HEK293 (cell line): ENCODE measurements at regions not wholly inside any gene's neighbourhood (a gene's known extent, or its start where the extent isn't known, plus 50 kb on each side); places are given as distances from the start of the nearest gene placed in this dataset.

Experiments
- CTCF ChIA-PET: fragments of 350-600 bp; formaldehyde crosslinking; extraction: SDS; loops from one replicate; lab custom pipeline; 2021; ENCODE audit warnings: antibody characterized with exemption; lab: Yijun Ruan, JAX
- POLR2A ChIA-PET: fragments of 300-600 bp; formaldehyde crosslinking; extraction: SDS; loops from one replicate; lab custom pipeline; 2020; ENCODE audit warnings: antibody characterized with exemption, inconsistent platforms; lab: Yijun Ruan, JAX
- H3K27ac ChIP-seq: fragments of 200-500 bp; sonication (Bioruptor generic); 2 replicates; pipeline ENCODE4 v1.5.1; 2014; ENCODE audit warnings: low read depth, low read length, control low read depth, inconsistent platforms; ENCODE audit errors: extremely low read depth
- H3K36me3 ChIP-seq, 2 experiments: fragments of 200-500 bp in 1 of 2; sonication (Bioruptor generic) in 1 of 2; 1 replicate in 1 of 2; 2 replicates in 1 of 2; pipeline ENCODE4 v1.5.1; 2014 to 2017; ENCODE audit warnings: inconsistent platforms in 2 of 2, low read length in 2 of 2; ENCODE audit not compliant: control insufficient read depth in 2 of 2, insufficient read depth in 1 of 2
- H3K4me1 ChIP-seq: fragments of 200-500 bp; sonication (Bioruptor generic); 2 replicates; pipeline ENCODE4 v1.5.1; 2014; ENCODE audit warnings: mild to moderate bottlenecking, low read length, inconsistent platforms; ENCODE audit not compliant: control insufficient read depth, insufficient read depth
- H3K4me3 ChIP-seq: 2 replicates; pipeline ENCODE4 v1.5.1; 2011; ENCODE audit warnings: low read depth, mild to moderate bottlenecking, control low read depth, low read length, moderate library complexity
- H3K9me3 ChIP-seq: fragments of 200-500 bp; sonication (Bioruptor generic); 2 replicates; pipeline ENCODE4 v1.5.1; 2014; ENCODE audit warnings: low read depth, low read length, inconsistent platforms; ENCODE audit not compliant: control insufficient read depth, insufficient read depth
- GLI4 ChIP-seq: fragments of 450-650 bp; formaldehyde crosslinking; IDR thresholded peaks from 2 replicates; pipeline ENCODE4 v1.5.1; 2016; ENCODE audit warnings: missing biosample characterization, missing genetic modification characterization
- KLF16 ChIP-seq: fragments of 450-650 bp; formaldehyde crosslinking; IDR thresholded peaks from 2 replicates; pipeline ENCODE4 v1.5.1; 2017; ENCODE audit warnings: missing biosample characterization, missing genetic modification characterization
- ZNF292 ChIP-seq: fragments of 450-650 bp; formaldehyde crosslinking; IDR thresholded peaks from 2 replicates; pipeline ENCODE4 v1.5.1; 2016; ENCODE audit warnings: low read depth, missing biosample characterization, missing genetic modification characterization, borderline replicate concordance
- ZNF544 ChIP-seq: fragments of 450-650 bp; formaldehyde crosslinking; IDR thresholded peaks from 2 replicates; pipeline ENCODE4 v1.5.0; 2017; ENCODE audit warnings: missing biosample characterization, missing genetic modification characterization
- ZNF654 ChIP-seq: fragments of 450-650 bp; formaldehyde crosslinking; IDR thresholded peaks from 2 replicates; pipeline ENCODE4 v1.5.1; 2016; ENCODE audit warnings: low read depth, missing biosample characterization, missing genetic modification characterization
- ZNF707 ChIP-seq: fragments of 450-650 bp; formaldehyde crosslinking; IDR thresholded peaks from 2 replicates; pipeline ENCODE4 v1.5.1; 2016; ENCODE audit warnings: missing biosample characterization, missing genetic modification characterization
- TF ChIP-seq, protein P1 (sequence below): fragments of 450-650 bp; formaldehyde crosslinking; conservative IDR thresholded peaks from 2 replicates; pipeline ENCODE4 v1.5.1; 2016; ENCODE audit warnings: low read depth, missing biosample characterization, missing genetic modification characterization
- TF ChIP-seq, protein P2 (sequence below): fragments of 450-650 bp; formaldehyde crosslinking; IDR thresholded peaks from 2 replicates; pipeline ENCODE4 v1.5.1; 2016; ENCODE audit warnings: missing biosample characterization, missing genetic modification characterization
- TF ChIP-seq, protein P3 (sequence below): fragments of 450-650 bp; formaldehyde crosslinking; IDR thresholded peaks from 2 replicates; pipeline ENCODE4 v1.5.1; 2016; ENCODE audit warnings: missing biosample characterization, missing genetic modification characterization
- TF ChIP-seq, protein P4 (sequence below): fragments of 450-650 bp; formaldehyde crosslinking; IDR thresholded peaks from 2 replicates; pipeline ENCODE4 v1.5.1; 2016; ENCODE audit warnings: missing biosample characterization, missing genetic modification characterization, low read depth
- TF ChIP-seq, protein P5 (sequence below): fragments of 450-650 bp; IDR thresholded peaks from 2 replicates; pipeline ENCODE4 v1.5.1; 2018; ENCODE audit warnings: missing biosample characterization, missing genetic modification characterization

DNA sequence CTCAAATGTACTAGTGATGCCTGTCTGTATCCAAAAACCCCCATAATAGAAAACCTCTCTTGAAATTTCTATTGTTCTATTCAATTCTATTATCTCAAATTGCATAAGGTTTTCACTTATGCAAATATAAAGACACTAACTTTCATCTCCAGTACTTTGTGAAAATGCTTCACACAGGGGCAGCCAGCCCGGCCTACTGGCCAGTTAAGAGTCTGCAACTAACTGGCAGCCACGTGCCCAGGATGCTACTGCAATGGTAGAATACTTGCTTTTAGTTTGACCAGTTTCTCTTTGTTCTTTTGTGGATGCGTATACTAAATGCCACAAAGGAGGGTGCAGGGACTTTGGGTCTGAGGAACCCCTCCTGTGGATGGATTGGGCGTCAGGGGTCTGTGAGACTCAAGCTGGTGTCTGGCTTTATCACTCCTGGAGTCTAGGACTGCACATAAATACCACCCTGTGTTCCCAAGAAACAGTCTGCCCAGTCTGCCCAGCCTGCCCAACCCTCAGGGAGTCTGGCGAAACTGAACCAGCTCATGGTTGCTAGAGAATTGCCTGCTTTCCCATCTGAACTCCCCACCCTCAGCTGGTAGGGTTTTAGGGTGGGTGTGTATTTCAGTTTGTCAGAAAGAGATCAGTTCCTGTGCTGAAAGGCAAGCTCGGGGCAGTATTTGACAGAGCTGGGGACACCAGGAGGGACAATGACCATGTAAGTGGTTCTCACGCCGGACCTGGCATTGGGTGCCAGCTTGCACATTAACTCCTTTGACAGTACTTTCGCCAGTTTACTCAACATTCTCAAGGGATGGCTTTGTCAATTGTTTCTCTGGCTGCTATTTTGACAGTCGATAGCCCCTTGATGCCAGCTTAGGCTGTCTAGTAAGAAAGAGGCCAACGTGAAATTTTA is 558.2 kb upstream of the JAG1 start (continued):
- TF ChIP-seq, protein P1, sequence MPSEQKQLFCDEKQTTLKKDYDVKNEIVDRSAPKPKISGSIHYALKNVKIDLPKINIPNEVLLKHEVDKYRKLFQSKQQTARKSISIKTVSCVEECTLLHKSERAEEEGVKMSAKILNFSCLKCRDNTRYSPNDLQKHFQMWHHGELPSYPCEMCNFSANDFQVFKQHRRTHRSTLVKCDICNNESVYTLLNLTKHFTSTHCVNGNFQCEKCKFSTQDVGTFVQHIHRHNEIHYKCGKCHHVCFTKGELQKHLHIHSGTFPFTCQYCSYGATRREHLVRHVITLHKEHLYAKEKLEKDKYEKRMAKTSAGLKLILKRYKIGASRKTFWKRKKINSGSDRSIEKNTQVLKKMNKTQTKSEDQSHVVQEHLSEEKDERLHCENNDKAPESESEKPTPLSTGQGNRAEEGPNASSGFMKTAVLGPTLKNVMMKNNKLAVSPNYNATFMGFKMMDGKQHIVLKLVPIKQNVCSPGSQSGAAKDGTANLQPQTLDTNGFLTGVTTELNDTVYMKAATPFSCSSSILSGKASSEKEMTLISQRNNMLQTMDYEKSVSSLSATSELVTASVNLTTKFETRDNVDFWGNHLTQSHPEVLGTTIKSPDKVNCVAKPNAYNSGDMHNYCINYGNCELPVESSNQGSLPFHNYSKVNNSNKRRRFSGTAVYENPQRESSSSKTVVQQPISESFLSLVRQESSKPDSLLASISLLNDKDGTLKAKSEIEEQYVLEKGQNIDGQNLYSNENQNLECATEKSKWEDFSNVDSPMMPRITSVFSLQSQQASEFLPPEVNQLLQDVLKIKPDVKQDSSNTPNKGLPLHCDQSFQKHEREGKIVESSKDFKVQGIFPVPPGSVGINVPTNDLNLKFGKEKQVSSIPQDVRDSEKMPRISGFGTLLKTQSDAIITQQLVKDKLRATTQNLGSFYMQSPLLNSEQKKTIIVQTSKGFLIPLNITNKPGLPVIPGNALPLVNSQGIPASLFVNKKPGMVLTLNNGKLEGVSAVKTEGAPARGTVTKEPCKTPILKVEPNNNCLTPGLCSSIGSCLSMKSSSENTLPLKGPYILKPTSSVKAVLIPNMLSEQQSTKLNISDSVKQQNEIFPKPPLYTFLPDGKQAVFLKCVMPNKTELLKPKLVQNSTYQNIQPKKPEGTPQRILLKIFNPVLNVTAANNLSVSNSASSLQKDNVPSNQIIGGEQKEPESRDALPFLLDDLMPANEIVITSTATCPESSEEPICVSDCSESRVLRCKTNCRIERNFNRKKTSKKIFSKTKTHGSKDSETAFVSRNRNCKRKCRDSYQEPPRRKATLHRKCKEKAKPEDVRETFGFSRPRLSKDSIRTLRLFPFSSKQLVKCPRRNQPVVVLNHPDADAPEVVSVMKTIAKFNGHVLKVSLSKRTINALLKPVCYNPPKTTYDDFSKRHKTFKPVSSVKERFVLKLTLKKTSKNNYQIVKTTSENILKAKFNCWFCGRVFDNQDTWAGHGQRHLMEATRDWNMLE (tag by site-specific recombination): no peak
- TF ChIP-seq ZNF544 (tag by site-specific recombination): no peak
- TF ChIP-seq, all 188 proteins: peak for 0

DNA sequence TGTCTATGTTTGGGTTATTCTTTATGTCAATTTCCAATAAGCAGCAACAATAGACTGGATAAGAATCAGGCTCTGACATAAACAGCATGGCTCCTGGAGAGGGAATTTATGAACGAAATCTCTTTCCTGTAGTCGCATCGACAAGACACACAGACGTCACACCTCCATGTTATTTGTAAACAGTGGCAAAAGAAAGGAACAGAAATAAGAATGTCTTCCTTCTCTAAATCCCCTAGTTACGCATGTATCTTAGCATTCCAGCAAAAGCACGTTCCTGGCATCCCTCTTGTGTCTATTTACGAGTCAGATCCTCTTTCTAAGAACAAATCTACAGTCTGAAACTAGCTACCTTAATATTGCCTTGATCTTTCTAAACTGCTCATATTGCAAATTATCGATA is 559.1 kb upstream of the JAG1 start:
- TF ChIP-seq KLF16 (tag by site-specific recombination) (no peak), GLI4 (no peak), ZNF707 (tag by site-specific recombination) (no peak), ZNF654 (no peak), ZNF292 (tag by site-specific recombination) (no peak)
- TF ChIP-seq, protein P2, sequence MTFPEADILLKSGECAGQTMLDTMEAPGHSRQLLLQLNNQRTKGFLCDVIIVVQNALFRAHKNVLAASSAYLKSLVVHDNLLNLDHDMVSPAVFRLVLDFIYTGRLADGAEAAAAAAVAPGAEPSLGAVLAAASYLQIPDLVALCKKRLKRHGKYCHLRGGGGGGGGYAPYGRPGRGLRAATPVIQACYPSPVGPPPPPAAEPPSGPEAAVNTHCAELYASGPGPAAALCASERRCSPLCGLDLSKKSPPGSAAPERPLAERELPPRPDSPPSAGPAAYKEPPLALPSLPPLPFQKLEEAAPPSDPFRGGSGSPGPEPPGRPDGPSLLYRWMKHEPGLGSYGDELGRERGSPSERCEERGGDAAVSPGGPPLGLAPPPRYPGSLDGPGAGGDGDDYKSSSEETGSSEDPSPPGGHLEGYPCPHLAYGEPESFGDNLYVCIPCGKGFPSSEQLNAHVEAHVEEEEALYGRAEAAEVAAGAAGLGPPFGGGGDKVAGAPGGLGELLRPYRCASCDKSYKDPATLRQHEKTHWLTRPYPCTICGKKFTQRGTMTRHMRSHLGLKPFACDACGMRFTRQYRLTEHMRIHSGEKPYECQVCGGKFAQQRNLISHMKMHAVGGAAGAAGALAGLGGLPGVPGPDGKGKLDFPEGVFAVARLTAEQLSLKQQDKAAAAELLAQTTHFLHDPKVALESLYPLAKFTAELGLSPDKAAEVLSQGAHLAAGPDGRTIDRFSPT (tag by site-specific recombination): no peak
- TF ChIP-seq, protein P3, sequence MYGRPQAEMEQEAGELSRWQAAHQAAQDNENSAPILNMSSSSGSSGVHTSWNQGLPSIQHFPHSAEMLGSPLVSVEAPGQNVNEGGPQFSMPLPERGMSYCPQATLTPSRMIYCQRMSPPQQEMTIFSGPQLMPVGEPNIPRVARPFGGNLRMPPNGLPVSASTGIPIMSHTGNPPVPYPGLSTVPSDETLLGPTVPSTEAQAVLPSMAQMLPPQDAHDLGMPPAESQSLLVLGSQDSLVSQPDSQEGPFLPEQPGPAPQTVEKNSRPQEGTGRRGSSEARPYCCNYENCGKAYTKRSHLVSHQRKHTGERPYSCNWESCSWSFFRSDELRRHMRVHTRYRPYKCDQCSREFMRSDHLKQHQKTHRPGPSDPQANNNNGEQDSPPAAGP (tag by site-specific recombination): no peak
- TF ChIP-seq, protein P4, sequence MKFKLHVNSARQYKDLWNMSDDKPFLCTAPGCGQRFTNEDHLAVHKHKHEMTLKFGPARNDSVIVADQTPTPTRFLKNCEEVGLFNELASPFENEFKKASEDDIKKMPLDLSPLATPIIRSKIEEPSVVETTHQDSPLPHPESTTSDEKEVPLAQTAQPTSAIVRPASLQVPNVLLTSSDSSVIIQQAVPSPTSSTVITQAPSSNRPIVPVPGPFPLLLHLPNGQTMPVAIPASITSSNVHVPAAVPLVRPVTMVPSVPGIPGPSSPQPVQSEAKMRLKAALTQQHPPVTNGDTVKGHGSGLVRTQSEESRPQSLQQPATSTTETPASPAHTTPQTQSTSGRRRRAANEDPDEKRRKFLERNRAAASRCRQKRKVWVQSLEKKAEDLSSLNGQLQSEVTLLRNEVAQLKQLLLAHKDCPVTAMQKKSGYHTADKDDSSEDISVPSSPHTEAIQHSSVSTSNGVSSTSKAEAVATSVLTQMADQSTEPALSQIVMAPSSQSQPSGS (tag by site-specific recombination): no peak
- TF ChIP-seq, protein P5, sequence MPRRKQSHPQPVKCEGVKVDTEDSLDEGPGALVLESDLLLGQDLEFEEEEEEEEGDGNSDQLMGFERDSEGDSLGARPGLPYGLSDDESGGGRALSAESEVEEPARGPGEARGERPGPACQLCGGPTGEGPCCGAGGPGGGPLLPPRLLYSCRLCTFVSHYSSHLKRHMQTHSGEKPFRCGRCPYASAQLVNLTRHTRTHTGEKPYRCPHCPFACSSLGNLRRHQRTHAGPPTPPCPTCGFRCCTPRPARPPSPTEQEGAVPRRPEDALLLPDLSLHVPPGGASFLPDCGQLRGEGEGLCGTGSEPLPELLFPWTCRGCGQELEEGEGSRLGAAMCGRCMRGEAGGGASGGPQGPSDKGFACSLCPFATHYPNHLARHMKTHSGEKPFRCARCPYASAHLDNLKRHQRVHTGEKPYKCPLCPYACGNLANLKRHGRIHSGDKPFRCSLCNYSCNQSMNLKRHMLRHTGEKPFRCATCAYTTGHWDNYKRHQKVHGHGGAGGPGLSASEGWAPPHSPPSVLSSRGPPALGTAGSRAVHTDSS (tag by site-specific recombination): no peak
- ChIA-PET POLR2A (no interaction called here), CTCF (interaction anchor here (0.6 kb wide), 1 partner anchor 9 kb away, joined by 3 read pairs; no protein-coding TSS in a partner anchor)
- H3K9me3 ChIP-seq: no peaks in the 10 kb centered on the region
- peaks cover 16% of the 10 kb centered on the region for H3K4me1 ChIP-seq
- no peaks in the 10 kb centered on the region for H3K36me3 ChIP-seq
- no peak overlapping the region for H3K27ac ChIP-seq
- H3K4me3 ChIP-seq: no peak overlapping the region
